CD4-positive, alpha-beta T cell treated with Interleukin-6 for 4 hours (primary cell): ENCODE measurements at regions not wholly inside any gene's neighbourhood (a gene's known extent, or its start where the extent isn't known, plus 50 kb on each side); places are given as distances from the start of the nearest gene placed in this dataset.

Experiments
- DNase-seq: peaks from one replicate; pipeline ENCODE4 v3.0.0-alpha.2; 2020; ENCODE audit warnings: mixed read lengths

- DNase-seq = no peak
Observed at GRCh38 chr2:217219164-217219520, 359.3 kb upstream of the TNP1 start.

GRCh38 chr2:217218269-217219163, 358.7 kb upstream of the TNP1 start:
- no peak for DNase-seq

GRCh38 chr2:217216982-217217381, 357.1 kb upstream of the TNP1 start:
- DNase-seq = no peak

GRCh38 chr2:217216316-217216715, 356.5 kb upstream of the TNP1 start:
- no peak for DNase-seq

GRCh38 chr2:217215877-217216276, 356.0 kb upstream of the TNP1 start:
- no peak for DNase-seq

- no peak for DNase-seq
Observed at GRCh38 chr2:217208867-217209266, 349.0 kb upstream of the TNP1 start.

GRCh38 chr2:217207699-217208010, 347.8 kb upstream of the TNP1 start:
- DNase-seq = no peak

GRCh38 chr2:217206907-217207698, 347.2 kb upstream of the TNP1 start:
- no peak for DNase-seq

- DNase-seq = no peak
Observed at GRCh38 chr2:217206016-217206725, 346.3 kb upstream of the TNP1 start.

- DNase-seq = no peak
Observed at GRCh38 chr2:217204358-217204757, 344.5 kb upstream of the TNP1 start.

- DNase-seq = no peak
Observed at GRCh38 chr2:217203086-217203485, 343.2 kb upstream of the TNP1 start.

- DNase-seq = no peak
Observed at GRCh38 chr2:217199255-217199630, 339.4 kb upstream of the TNP1 start.

GRCh38 chr2:217195658-217196446, 336.0 kb upstream of the TNP1 start:
- DNase-seq = no peak

- no peak for DNase-seq
Observed at GRCh38 chr2:217195016-217195415, 335.2 kb upstream of the TNP1 start.

GRCh38 chr2:217193431-217194340, 333.8 kb upstream of the TNP1 start:
- DNase-seq = no peak

GRCh38 chr2:217192366-217192765, 332.5 kb upstream of the TNP1 start:
- no peak for DNase-seq

GRCh38 chr2:217189747-217190146, 329.9 kb upstream of the TNP1 start:
- DNase-seq = no peak

GRCh38 chr2:217189131-217189530, 329.3 kb upstream of the TNP1 start:
- no peak for DNase-seq

GRCh38 chr2:217186668-217187159, 326.9 kb upstream of the TNP1 start:
- DNase-seq = no peak

GRCh38 chr2:217186152-217186551, 326.3 kb upstream of the TNP1 start:
- DNase-seq = no peak

GRCh38 chr2:217185265-217185995, 325.6 kb upstream of the TNP1 start:
- DNase-seq = no peak
